Brain microvascular endothelial cell (primary cell): ENCODE measurements at regions not wholly inside any gene's neighbourhood (a gene's known extent, or its start where the extent isn't known, plus 50 kb on each side); places are given as distances from the start of the nearest gene placed in this dataset.

Experiments
- DNase-seq: peaks from one replicate; pipeline ENCODE4 v3.0.0-alpha.2; 2020
- H3K27ac ChIP-seq: fragments of 250-450 bp; sonication (Bioruptor Pico); 2 replicates; pipeline ENCODE4 v1.5.1; 2020; ENCODE audit warnings: mild to moderate bottlenecking, moderate library complexity
- H3K27me3 ChIP-seq: fragments of 250-450 bp; sonication (Bioruptor Pico); replicated peaks from 2 replicates; pipeline ENCODE4 v1.5.1; 2020; ENCODE audit warnings: mild to moderate bottlenecking
- H3K36me3 ChIP-seq: fragments of 250-450 bp; sonication (Bioruptor Pico); replicated peaks from 2 replicates; pipeline ENCODE4 v1.5.1; 2020; ENCODE audit warnings: mild to moderate bottlenecking
- H3K4me3 ChIP-seq: 2 replicates; pipeline ENCODE4 v1.5.1; 2011; ENCODE audit warnings: low read depth, mild to moderate bottlenecking, control low read depth, low read length, moderate library complexity
- in situ Hi-C: cut with HindIII; loops from 2 replicates; pipeline ENCODE4 v1.10.0; 2017; ENCODE audit warnings: low sequenced_read_pairs, low pct_ligation_motif_present
- TF ChIP-seq, protein P1 (sequence below): IDR thresholded peaks from 2 replicates; pipeline ENCODE4 v1.5.1; 2011; ENCODE audit warnings: low read depth, mild to moderate bottlenecking, moderate library complexity, low read length, control low read depth, inconsistent platforms; ENCODE audit errors: missing control alignments

- H3K27me3 ChIP-seq: no peaks in the 10 kb centered on the region
- peak; percentile 1 for DNase-seq
- no peak overlapping the region for H3K27ac ChIP-seq
- TF ChIP-seq, protein P1, sequence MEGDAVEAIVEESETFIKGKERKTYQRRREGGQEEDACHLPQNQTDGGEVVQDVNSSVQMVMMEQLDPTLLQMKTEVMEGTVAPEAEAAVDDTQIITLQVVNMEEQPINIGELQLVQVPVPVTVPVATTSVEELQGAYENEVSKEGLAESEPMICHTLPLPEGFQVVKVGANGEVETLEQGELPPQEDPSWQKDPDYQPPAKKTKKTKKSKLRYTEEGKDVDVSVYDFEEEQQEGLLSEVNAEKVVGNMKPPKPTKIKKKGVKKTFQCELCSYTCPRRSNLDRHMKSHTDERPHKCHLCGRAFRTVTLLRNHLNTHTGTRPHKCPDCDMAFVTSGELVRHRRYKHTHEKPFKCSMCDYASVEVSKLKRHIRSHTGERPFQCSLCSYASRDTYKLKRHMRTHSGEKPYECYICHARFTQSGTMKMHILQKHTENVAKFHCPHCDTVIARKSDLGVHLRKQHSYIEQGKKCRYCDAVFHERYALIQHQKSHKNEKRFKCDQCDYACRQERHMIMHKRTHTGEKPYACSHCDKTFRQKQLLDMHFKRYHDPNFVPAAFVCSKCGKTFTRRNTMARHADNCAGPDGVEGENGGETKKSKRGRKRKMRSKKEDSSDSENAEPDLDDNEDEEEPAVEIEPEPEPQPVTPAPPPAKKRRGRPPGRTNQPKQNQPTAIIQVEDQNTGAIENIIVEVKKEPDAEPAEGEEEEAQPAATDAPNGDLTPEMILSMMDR: peak; percentile 53
- in situ Hi-C loops: no loop called here
- H3K36me3 ChIP-seq: no peaks in the 10 kb centered on the region
- no peak overlapping the region for H3K4me3 ChIP-seq
Observed at GRCh38 chr4:180953572-180953971, 1289.6 kb upstream of the TENM3 start.

DNA sequence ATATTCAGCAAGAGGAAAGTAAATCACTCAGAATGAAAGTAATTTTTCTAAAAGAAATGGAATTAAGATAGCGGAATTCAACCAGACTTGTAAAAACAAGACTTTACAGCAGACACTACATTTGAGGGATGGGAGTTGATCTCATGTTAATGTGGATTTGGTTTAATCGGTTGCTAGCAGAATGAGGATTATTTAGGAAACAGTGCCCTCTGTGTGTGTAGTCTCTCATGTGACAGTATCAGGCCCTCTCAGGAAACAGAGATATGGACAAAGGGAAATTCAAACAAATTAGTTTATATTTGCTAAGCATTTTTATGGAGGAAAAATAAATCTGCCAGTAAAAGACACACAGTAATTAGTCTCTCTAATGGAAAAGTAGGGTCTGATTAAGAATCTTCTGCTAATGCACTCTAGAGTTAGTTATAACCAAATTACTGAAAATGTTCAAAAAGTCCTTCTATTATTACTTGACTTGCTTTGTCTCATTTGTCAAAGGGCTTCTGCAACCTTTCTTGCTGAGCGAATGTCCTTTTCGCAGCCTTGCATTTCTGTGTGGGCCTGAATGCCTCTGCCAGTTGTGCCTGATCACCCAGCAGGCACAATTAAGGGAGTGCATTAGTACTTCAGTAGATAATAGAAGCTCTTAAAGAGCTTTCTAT lies 1282.3 kb upstream of the TENM3 start:
- Histone ChIP-seq H3K36me3 (no peaks in the 10 kb centered on the region), H3K4me3 (no peak overlapping the region), H3K27me3 (no peaks in the 10 kb centered on the region), H3K27ac (no peak overlapping the region)
- no peak for DNase-seq
- in situ Hi-C loops: no loop called here
- TF ChIP-seq, protein P1: peak; percentile 11

DNA sequence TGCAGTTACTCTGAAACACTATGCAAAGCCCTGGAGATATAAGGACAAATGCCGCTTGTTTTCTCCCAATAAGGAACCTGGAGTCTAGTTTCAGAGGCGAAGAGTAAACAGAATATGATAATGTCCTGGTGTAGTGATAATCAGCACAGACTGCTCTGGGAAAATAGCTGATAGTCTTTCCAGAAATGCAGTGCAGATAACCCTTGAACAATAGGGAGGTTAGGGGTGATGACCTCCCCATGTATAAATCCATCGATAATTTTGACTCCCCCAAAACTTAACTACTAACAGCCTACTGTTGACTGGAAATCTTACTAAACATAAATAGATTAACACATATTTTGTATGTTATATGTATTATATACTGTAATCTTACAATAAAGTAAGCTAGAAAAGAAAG lies 1280.9 kb upstream of the TENM3 start:
- in situ Hi-C loops: no loop called here
- Histone ChIP-seq H3K36me3 (no peaks in the 10 kb centered on the region), H3K27me3 (no peaks in the 10 kb centered on the region), H3K27ac (no peak overlapping the region), H3K4me3 (no peak overlapping the region)
- no peak for DNase-seq
- TF ChIP-seq, protein P1: no peak

DNA sequence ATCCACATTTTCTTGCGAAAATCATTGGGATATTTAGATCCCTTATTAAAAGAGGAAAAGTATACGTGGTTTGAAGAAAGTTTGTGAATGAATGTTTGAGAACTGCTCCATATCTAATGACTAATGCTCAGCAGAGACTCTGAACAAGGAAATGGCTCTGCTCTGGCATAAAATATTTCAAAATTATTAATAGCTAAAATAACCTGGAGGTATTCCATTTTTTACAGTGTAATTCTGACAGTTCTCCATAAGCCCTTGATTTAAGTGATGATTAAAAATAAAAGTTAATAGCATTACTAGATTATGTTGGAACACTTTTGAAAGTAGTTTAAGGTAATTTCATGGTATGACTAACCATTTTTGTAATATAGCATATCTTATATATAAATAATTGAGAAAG lies 1276.9 kb upstream of the TENM3 start:
- H3K36me3 ChIP-seq: no peaks in the 10 kb centered on the region
- in situ Hi-C loops: no loop called here
- TF ChIP-seq, protein P1: no peak
- no peak overlapping the region for H3K27ac ChIP-seq
- DNase-seq: no peak
- H3K4me3 ChIP-seq: no peak overlapping the region
- no peaks in the 10 kb centered on the region for H3K27me3 ChIP-seq

GRCh38 chr4:180967936-180968335 lies 1275.3 kb upstream of the TENM3 start:
- H3K4me3 ChIP-seq: no peak overlapping the region
- no peak for DNase-seq
- TF ChIP-seq, protein P1: no peak
- H3K27ac ChIP-seq: no peak overlapping the region
- in situ Hi-C loops: no loop called here
- H3K36me3 ChIP-seq: no peaks in the 10 kb centered on the region
- H3K27me3 ChIP-seq: no peaks in the 10 kb centered on the region

DNA sequence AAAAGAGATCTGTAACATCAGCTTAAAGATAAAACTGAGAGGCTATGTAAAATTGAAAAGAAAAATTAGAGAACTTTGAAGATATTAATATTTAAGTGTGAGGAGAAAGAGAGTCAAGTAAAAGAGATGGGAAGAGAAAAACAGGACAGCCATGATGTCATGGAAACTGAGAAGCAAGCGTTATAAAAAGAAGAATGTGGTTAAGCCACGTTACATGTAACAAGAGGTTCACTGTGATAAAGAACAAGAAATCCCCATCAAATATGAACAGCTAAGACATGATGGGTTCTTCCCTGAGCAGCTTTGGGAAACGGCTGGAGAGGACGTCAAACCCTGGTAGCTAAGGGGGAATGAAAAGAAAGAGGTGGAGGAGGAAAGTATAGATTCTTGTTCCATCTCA lies 1269.3 kb upstream of the TENM3 start:
- Histone ChIP-seq H3K4me3 (no peak overlapping the region), H3K36me3 (no peaks in the 10 kb centered on the region), H3K27ac (no peak overlapping the region), H3K27me3 (no peaks in the 10 kb centered on the region)
- TF ChIP-seq, protein P1: no peak
- no peak for DNase-seq
- in situ Hi-C loops: no loop called here
